SK-N-SH (cell line): ENCODE measurements at regions not wholly inside any gene's neighbourhood (a gene's known extent, or its start where the extent isn't known, plus 50 kb on each side); places are given as distances from the start of the nearest gene placed in this dataset.

ENCODE experiments used
- CTCF ChIA-PET: fragments of 300-600, 350-600 bp; formaldehyde crosslinking; extraction: SDS; loops from one replicate; lab custom pipeline; 2021; lab: Yijun Ruan, JAX
- POLR2A ChIA-PET: fragments of 350-600 bp; sonication (Branson Sonifier 250); formaldehyde crosslinking; extraction: SDS; loops from one replicate; lab custom pipeline; 2020; ENCODE audit warnings: antibody characterized with exemption, inconsistent platforms; lab: Yijun Ruan, JAX
- DNase-seq: peaks from one replicate; pipeline ENCODE4 v3.0.0; 2012
- H2AFZ ChIP-seq: fragments of 200-600 bp; sonication (generic); 2 replicates; pipeline ENCODE4 v1.8.1; 2016; ENCODE audit warnings: antibody characterized with exemption, mild to moderate bottlenecking, low read depth
- H3F3A ChIP-seq: fragments of 200-600 bp; sonication (generic); replicated peaks from 2 replicates; pipeline ENCODE3; 2016; ENCODE audit warnings: antibody characterized with exemption, mild to moderate bottlenecking; ENCODE audit not compliant: insufficient read depth
- H3K27ac ChIP-seq, 2 experiments: fragments of 200-500 bp in 1 of 2; fragments of 200-600 bp in 1 of 2; sonication (Bioruptor generic) in 1 of 2; sonication (generic), shearing (Covaris generic) in 1 of 2; 2 replicates each; pipeline versions ENCODE4 v1.5.1 to v1.6.1; 2014 to 2016; ENCODE audit warnings: low read depth in 2 of 2, inconsistent platforms in 1 of 2, low read length in 1 of 2, mild to moderate bottlenecking in 1 of 2, mixed read lengths in 1 of 2
- H3K27me3 ChIP-seq: fragments of 200-600 bp; sonication (generic), shearing (Covaris generic); 2 replicates; pipeline ENCODE4 v1.6.1; 2016; ENCODE audit warnings: mixed run types; ENCODE audit not compliant: insufficient read depth
- H3K36me3 ChIP-seq, 2 experiments: fragments of 200-500 bp in 1 of 2; fragments of 200-600 bp in 1 of 2; sonication (Bioruptor generic) in 1 of 2; sonication (generic) in 1 of 2; replicated peaks in 1 of 2; 2 replicates each; pipeline versions ENCODE3 to v1.5.1; 2014 to 2016; ENCODE audit warnings: low read length in 1 of 2, mild to moderate bottlenecking in 1 of 2; ENCODE audit not compliant: insufficient read depth in 2 of 2, control insufficient read depth in 1 of 2
- H3K4me1 ChIP-seq, 2 experiments: fragments of 200-500 bp in 1 of 2; fragments of 200-600 bp in 1 of 2; sonication (Bioruptor generic) in 1 of 2; sonication (generic), shearing (Covaris generic) in 1 of 2; 2 replicates each; pipeline versions ENCODE4 v1.5.1 to v1.6.1; 2014 to 2016; ENCODE audit warnings: low read depth in 1 of 2, low read length in 1 of 2, mixed run types in 1 of 2; ENCODE audit not compliant: insufficient read depth in 2 of 2, control insufficient read depth in 1 of 2
- H3K4me2 ChIP-seq: fragments of 200-600 bp; sonication (generic), shearing (Covaris generic); 2 replicates; pipeline ENCODE4 v1.6.1; 2017; ENCODE audit warnings: mixed run types
- H3K4me3 ChIP-seq, 2 experiments: fragments of 200-500 bp in 1 of 2; fragments of 200-600 bp in 1 of 2; sonication (Bioruptor generic) in 1 of 2; sonication (generic), shearing (Covaris generic) in 1 of 2; 2 replicates each; pipeline versions ENCODE4 v1.5.1 to v1.8.1; 2014 to 2016; ENCODE audit warnings: low read depth in 2 of 2, inconsistent platforms in 1 of 2, low read length in 1 of 2, mild to moderate bottlenecking in 1 of 2, mixed read lengths in 1 of 2, moderate library complexity in 1 of 2
- H3K79me2 ChIP-seq: fragments of 200-600 bp; sonication (generic); 2 replicates; pipeline ENCODE4 v1.8.1; 2017; ENCODE audit warnings: mild to moderate bottlenecking; ENCODE audit not compliant: insufficient read depth
- H3K9ac ChIP-seq: fragments of 200-600 bp; sonication (generic); 2 replicates; pipeline ENCODE4 v1.6.1; 2017; ENCODE audit warnings: mixed run types
- H3K9me2 ChIP-seq: fragments of 200-600 bp; sonication (generic); 2 replicates; pipeline ENCODE4 v1.6.1; 2017; ENCODE audit warnings: mixed run types
- H3K9me3 ChIP-seq: fragments of 200-600 bp; sonication (generic); 2 replicates; pipeline ENCODE4 v1.6.1; 2017; ENCODE audit warnings: mixed run types, mild to moderate bottlenecking, moderate library complexity
- H4K20me1 ChIP-seq: fragments of 200-600 bp; sonication (generic); 2 replicates; pipeline ENCODE4 v1.6.1; 2017; ENCODE audit warnings: mild to moderate bottlenecking, mixed run types; ENCODE audit not compliant: insufficient read depth
- EZH2phosphoT487 ChIP-seq: fragments of 200-600 bp; sonication (generic); IDR thresholded peaks from 2 replicates; pipeline ENCODE4 v1.6.1; 2017; ENCODE audit warnings: low read depth, mixed run types, mild to moderate bottlenecking, antibody characterized with exemption, moderate library complexity, borderline replicate concordance
- FOSL2 ChIP-seq: IDR thresholded peaks from 2 replicates; pipeline ENCODE4 v1.4.0; 2012; ENCODE audit warnings: low read depth, mild to moderate bottlenecking, moderate library complexity, borderline replicate concordance
- FOXJ3 ChIP-seq: sonication (generic); formaldehyde crosslinking; IDR thresholded peaks from 2 replicates; pipeline ENCODE4 v1.5.1; 2020; ENCODE audit warnings: mild to moderate bottlenecking, missing genetic modification reagents
- FOXM1 ChIP-seq: IDR thresholded peaks from 2 replicates; pipeline ENCODE4 v1.4.0; 2012; ENCODE audit warnings: low read depth, mild to moderate bottlenecking
- GABPA ChIP-seq: IDR thresholded peaks from 2 replicates; pipeline ENCODE4 v1.4.0; 2012; ENCODE audit warnings: low read depth, mild to moderate bottlenecking
- GATA2 ChIP-seq: sonication (generic); formaldehyde crosslinking; IDR thresholded peaks from 2 replicates; pipeline ENCODE4 v1.5.0; 2020; ENCODE audit warnings: mild to moderate bottlenecking, missing genetic modification reagents
- JUND ChIP-seq: IDR thresholded peaks from 2 replicates; pipeline ENCODE4 v1.4.0; 2012
- MEF2A ChIP-seq: IDR thresholded peaks from 2 replicates; pipeline ENCODE4 v1.4.0; 2012; ENCODE audit warnings: low read depth, borderline replicate concordance
- NFIC ChIP-seq: IDR thresholded peaks from 2 replicates; pipeline ENCODE4 v1.4.0; 2012; ENCODE audit warnings: borderline replicate concordance
- NRF1 ChIP-seq: IDR thresholded peaks from 2 replicates; pipeline ENCODE4 v1.6.1; 2012; ENCODE audit warnings: low read depth, mild to moderate bottlenecking, low read length
- POLR2AphosphoS5 ChIP-seq: IDR thresholded peaks from 2 replicates; pipeline ENCODE4 v1.6.1; 2012; ENCODE audit warnings: low read depth, low read length
- RAD21 ChIP-seq: IDR thresholded peaks from 2 replicates; pipeline ENCODE4 v1.6.1; 2012; ENCODE audit warnings: mild to moderate bottlenecking, low read length
- RCOR1 ChIP-seq: fragments of 150-350 bp; IDR thresholded peaks from 2 replicates; pipeline ENCODE4 v1.6.1; 2017; ENCODE audit warnings: antibody characterized with exemption, low read length
- RFX5 ChIP-seq: IDR thresholded peaks from 2 replicates; pipeline ENCODE4 v1.6.1; 2012; ENCODE audit warnings: mild to moderate bottlenecking, improper control_type of control experiment, low read length
- RXRA ChIP-seq: IDR thresholded peaks from 2 replicates; pipeline ENCODE4 v1.4.0; 2012; ENCODE audit warnings: low read depth, mild to moderate bottlenecking, borderline replicate concordance
- SMC3 ChIP-seq: IDR thresholded peaks from 2 replicates; pipeline ENCODE4 v1.6.1; 2012; ENCODE audit warnings: low read depth, low read length, improper control_type of control experiment
- TAF1 ChIP-seq: IDR thresholded peaks from 2 replicates; pipeline ENCODE4 v1.6.1; 2012; ENCODE audit warnings: low read depth, mild to moderate bottlenecking, low read length, moderate library complexity, borderline replicate concordance
- TCF12 ChIP-seq: IDR thresholded peaks from 2 replicates; pipeline ENCODE4 v1.4.0; 2012
- USF2 ChIP-seq: fragments of 150-350 bp; IDR thresholded peaks from 2 replicates; pipeline ENCODE4 v1.6.1; 2017; ENCODE audit warnings: antibody characterized with exemption, low read length, low read depth, borderline replicate concordance
- WGBS: methylation state at CpG from one replicate; pipeline ENCODE4 v1.1.6; 2017; ENCODE audit warnings: low lambda C conversion rate; 5-methylcytosine and 5-hydroxymethylcytosine counted together
- TF ChIP-seq, protein P1 (sequence below): IDR thresholded peaks from 2 replicates; pipeline ENCODE4 v1.4.0; 2012; ENCODE audit warnings: low read depth, borderline replicate concordance
- TF ChIP-seq, protein P2 (sequence below): IDR thresholded peaks from 2 replicates; pipeline ENCODE4 v1.4.0; 2012; ENCODE audit warnings: low read depth, borderline replicate concordance
- TF ChIP-seq, protein P3 (sequence below): fragments of 200-600 bp; sonication (generic); IDR thresholded peaks from 2 replicates; pipeline ENCODE4 v1.6.1; 2017; ENCODE audit warnings: antibody characterized with exemption, mild to moderate bottlenecking, moderate library complexity

DNA sequence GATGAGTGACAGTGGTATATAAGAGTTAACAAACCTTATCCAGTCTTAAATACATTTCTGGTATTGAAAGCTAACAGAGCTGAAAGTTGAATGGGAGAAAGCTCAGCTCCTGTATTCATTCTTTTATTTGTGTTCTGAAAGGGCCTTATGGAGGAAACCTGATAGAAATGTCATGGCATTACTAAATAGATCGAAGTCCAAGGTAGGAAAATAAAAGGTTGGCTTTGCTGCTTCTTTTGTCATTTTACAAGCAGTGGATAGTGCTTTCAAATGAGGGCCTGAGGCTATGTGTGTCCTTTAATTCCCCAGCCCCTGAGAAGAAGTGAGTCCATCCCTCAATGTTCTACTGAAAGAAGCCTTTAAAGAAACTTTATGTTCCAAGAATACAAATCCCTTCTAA lies 974.3 kb upstream of the INTU start:
- no peaks in the 10 kb centered on the region for H3K9me2 ChIP-seq
- CTCF ChIA-PET = no interaction called here
- no peak for DNase-seq
- no peaks in the 10 kb centered on the region for H3K36me3 ChIP-seq
- no peaks in the 10 kb centered on the region for H3K27me3 ChIP-seq
- H3F3A ChIP-seq = no peaks in the 10 kb centered on the region
- no peak overlapping the region for H3K27ac ChIP-seq
- no peaks in the 10 kb centered on the region for H3K79me2 ChIP-seq
- H4K20me1 ChIP-seq = no peaks in the 10 kb centered on the region
- H3K4me2 ChIP-seq = no peak overlapping the region
- POLR2A ChIA-PET = no interaction called here
- H3K9me3 ChIP-seq = no peaks in the 10 kb centered on the region
- no peak for TF ChIP-seq RCOR1
- no peak for TF ChIP-seq GATA2 (CRISPR knock-in tag)
- no peak for TF ChIP-seq RXRA
- TF ChIP-seq, protein P1, sequence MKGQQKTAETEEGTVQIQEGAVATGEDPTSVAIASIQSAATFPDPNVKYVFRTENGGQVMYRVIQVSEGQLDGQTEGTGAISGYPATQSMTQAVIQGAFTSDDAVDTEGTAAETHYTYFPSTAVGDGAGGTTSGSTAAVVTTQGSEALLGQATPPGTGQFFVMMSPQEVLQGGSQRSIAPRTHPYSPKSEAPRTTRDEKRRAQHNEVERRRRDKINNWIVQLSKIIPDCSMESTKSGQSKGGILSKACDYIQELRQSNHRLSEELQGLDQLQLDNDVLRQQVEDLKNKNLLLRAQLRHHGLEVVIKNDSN = no peak
- TF ChIP-seq POLR2AphosphoS5 = no peak
- TF ChIP-seq, protein P2, sequence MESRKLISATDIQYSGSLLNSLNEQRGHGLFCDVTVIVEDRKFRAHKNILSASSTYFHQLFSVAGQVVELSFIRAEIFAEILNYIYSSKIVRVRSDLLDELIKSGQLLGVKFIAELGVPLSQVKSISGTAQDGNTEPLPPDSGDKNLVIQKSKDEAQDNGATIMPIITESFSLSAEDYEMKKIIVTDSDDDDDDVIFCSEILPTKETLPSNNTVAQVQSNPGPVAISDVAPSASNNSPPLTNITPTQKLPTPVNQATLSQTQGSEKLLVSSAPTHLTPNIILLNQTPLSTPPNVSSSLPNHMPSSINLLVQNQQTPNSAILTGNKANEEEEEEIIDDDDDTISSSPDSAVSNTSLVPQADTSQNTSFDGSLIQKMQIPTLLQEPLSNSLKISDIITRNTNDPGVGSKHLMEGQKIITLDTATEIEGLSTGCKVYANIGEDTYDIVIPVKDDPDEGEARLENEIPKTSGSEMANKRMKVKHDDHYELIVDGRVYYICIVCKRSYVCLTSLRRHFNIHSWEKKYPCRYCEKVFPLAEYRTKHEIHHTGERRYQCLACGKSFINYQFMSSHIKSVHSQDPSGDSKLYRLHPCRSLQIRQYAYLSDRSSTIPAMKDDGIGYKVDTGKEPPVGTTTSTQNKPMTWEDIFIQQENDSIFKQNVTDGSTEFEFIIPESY = no peak
- TF ChIP-seq TCF12 = no peak
- TF ChIP-seq TAF1 = no peak
- TF ChIP-seq MEF2A = no peak
- TF ChIP-seq, all 33 proteins: peak for 0
- Histone ChIP-seq H2AFZ (no peak overlapping the region), H3K4me3 (no peak overlapping the region), H3K9ac (no peak overlapping the region), H3K4me1 (no peaks in the 10 kb centered on the region)
- WGBS = 33% methylated on average over 1 of the region's 1 CpG

- Histone ChIP-seq H3K9ac (no peak overlapping the region), H2AFZ (peak overlapping the region; percentile 47; the same call in 1 of the 2 replicates), H3K27me3 (no peaks in the 10 kb centered on the region), H4K20me1 (no peaks in the 10 kb centered on the region), H3K4me1 (no peaks in the 10 kb centered on the region), H3K4me3 (no peak overlapping the region), H3K79me2 (no peaks in the 10 kb centered on the region), H3K9me2 (no peaks in the 10 kb centered on the region), H3K9me3 (no peaks in the 10 kb centered on the region), H3F3A (no peaks in the 10 kb centered on the region), H3K27ac (no peak overlapping the region), H3K36me3 (no peaks in the 10 kb centered on the region), H3K4me2 (no peak overlapping the region)
- ChIA-PET POLR2A (no interaction called here), CTCF (no interaction called here)
- DNase-seq = no peak
- TF ChIP-seq FOXM1 (no peak), TCF12 (no peak), EZH2phosphoT487 (no peak), NFIC (no peak), TAF1 (no peak), NRF1 (no peak), MEF2A (no peak), FOXJ3 (CRISPR knock-in tag) (no peak), SMC3 (no peak), USF2 (no peak), FOSL2 (no peak), GABPA (no peak), RFX5 (no peak), JUND (no peak), RAD21 (no peak)
- TF ChIP-seq, protein P3, sequence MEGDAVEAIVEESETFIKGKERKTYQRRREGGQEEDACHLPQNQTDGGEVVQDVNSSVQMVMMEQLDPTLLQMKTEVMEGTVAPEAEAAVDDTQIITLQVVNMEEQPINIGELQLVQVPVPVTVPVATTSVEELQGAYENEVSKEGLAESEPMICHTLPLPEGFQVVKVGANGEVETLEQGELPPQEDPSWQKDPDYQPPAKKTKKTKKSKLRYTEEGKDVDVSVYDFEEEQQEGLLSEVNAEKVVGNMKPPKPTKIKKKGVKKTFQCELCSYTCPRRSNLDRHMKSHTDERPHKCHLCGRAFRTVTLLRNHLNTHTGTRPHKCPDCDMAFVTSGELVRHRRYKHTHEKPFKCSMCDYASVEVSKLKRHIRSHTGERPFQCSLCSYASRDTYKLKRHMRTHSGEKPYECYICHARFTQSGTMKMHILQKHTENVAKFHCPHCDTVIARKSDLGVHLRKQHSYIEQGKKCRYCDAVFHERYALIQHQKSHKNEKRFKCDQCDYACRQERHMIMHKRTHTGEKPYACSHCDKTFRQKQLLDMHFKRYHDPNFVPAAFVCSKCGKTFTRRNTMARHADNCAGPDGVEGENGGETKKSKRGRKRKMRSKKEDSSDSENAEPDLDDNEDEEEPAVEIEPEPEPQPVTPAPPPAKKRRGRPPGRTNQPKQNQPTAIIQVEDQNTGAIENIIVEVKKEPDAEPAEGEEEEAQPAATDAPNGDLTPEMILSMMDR = no peak
These were observed 971.6 kb upstream of the INTU start for GRCh38 chr4:126661194-126661593.
